GM23338 (cell line): ENCODE measurements at regions not wholly inside any gene's neighbourhood (a gene's known extent, or its start where the extent isn't known, plus 50 kb on each side); places are given as distances from the start of the nearest gene placed in this dataset.

Source experiments
- ATAC-seq: fragments of 200-7000 bp; cut with Tn5 transposase; 3 replicates; pipeline ENCODE4 v1.9.1; 2020
- DNase-seq: peaks from one replicate; pipeline ENCODE4 v3.0.0-alpha.2; 2015; ENCODE audit warnings: low spot score
- H2AFZ ChIP-seq: fragments of 200-600 bp; sonication (generic); 2 replicates; pipeline ENCODE4 v1.8.0; 2016; ENCODE audit warnings: antibody characterized with exemption, mild to moderate bottlenecking, moderate library complexity
- H3F3A ChIP-seq: fragments of 200-600 bp; sonication (generic); replicated peaks from 2 replicates; pipeline ENCODE4 v1.8.0; 2017; ENCODE audit warnings: antibody characterized with exemption, mixed run types, low read depth
- H3K27ac ChIP-seq: fragments of 200-600 bp; sonication (generic); 2 replicates; pipeline ENCODE4 v1.6.1; 2016; ENCODE audit warnings: low read depth
- H3K27me3 ChIP-seq: fragments of 200-600 bp; sonication (generic); 2 replicates; pipeline ENCODE4 v1.8.0; 2016; ENCODE audit warnings: mild to moderate bottlenecking, mixed run types, moderate library complexity; ENCODE audit not compliant: insufficient read depth
- H3K36me3 ChIP-seq: fragments of 200-600 bp; sonication (generic); 2 replicates; pipeline ENCODE4 v1.8.0; 2016; ENCODE audit warnings: mild to moderate bottlenecking; ENCODE audit not compliant: insufficient read depth
- H3K4me1 ChIP-seq: fragments of 200-600 bp; sonication (generic); 2 replicates; pipeline ENCODE4 v1.8.0; 2016; ENCODE audit warnings: mild to moderate bottlenecking, moderate library complexity; ENCODE audit not compliant: insufficient read depth
- H3K4me2 ChIP-seq: fragments of 200-600 bp; sonication (generic); 2 replicates; pipeline ENCODE4 v1.7.1; 2017; ENCODE audit warnings: mixed run types
- H3K4me3 ChIP-seq: fragments of 200-600 bp; sonication (generic); 2 replicates; pipeline ENCODE4 v1.6.1; 2016; ENCODE audit warnings: mixed run types
- H3K79me2 ChIP-seq: fragments of 200-600 bp; sonication (generic); replicated peaks from 2 replicates; pipeline ENCODE4 v1.8.0; 2017; ENCODE audit warnings: mild to moderate bottlenecking; ENCODE audit not compliant: insufficient read depth
- H3K9me2 ChIP-seq: fragments of 200-600 bp; sonication (generic); 2 replicates; pipeline ENCODE4 v1.8.0; 2017; ENCODE audit not compliant: insufficient read depth
- H4K20me1 ChIP-seq: fragments of 200-600 bp; sonication (generic); replicated peaks from 2 replicates; pipeline ENCODE4 v1.8.0; 2017; ENCODE audit warnings: mild to moderate bottlenecking; ENCODE audit not compliant: insufficient read depth
- H3K27ac Mint-ChIP-seq: 2 replicates; pipeline ENCODE4 v1.8.0; 2020; ENCODE audit warnings: inconsistent platforms, mild to moderate bottlenecking, moderate library complexity, mixed read lengths
- H3K27me3 Mint-ChIP-seq: 3 replicates; pipeline ENCODE4 v1.8.0; 2022; ENCODE audit warnings: low read depth, mild to moderate bottlenecking, moderate library complexity, mixed read lengths, inconsistent platforms; ENCODE audit not compliant: insufficient read depth, poor library complexity
- H3K36me3 Mint-ChIP-seq: 3 replicates; pipeline ENCODE4 v1.8.0; 2021; ENCODE audit warnings: low read depth, mild to moderate bottlenecking, inconsistent platforms, moderate library complexity, mixed read lengths
- H3K4me1 Mint-ChIP-seq: 3 replicates; pipeline ENCODE4 v1.8.0; 2020; ENCODE audit warnings: mild to moderate bottlenecking, inconsistent platforms, mixed read lengths
- H3K4me3 Mint-ChIP-seq: 3 replicates; pipeline ENCODE4 v1.8.0; 2021; ENCODE audit warnings: moderate library complexity, mild to moderate bottlenecking, inconsistent platforms, mixed read lengths
- H3K9me3 Mint-ChIP-seq: 3 replicates; pipeline ENCODE4 v1.8.0; 2020; ENCODE audit warnings: moderate library complexity, mild to moderate bottlenecking, inconsistent platforms, mixed read lengths
- CREB1 ChIP-seq: fragments of 250-450 bp; sonication (Bioruptor Pico); IDR thresholded peaks from 2 replicates; pipeline ENCODE4 v1.5.0; 2020; ENCODE audit warnings: low read depth, mild to moderate bottlenecking, moderate library complexity
- EZH2phosphoT487 ChIP-seq: fragments of 200-600 bp; sonication (generic); IDR thresholded peaks from one replicate; pipeline ENCODE4 v1.8.1; 2018; ENCODE audit warnings: antibody characterized with exemption; ENCODE audit not compliant: unreplicated experiment
- REST ChIP-seq: IDR thresholded peaks from one replicate; pipeline ENCODE4 v1.6.1; 2018; ENCODE audit warnings: antibody characterized with exemption; ENCODE audit not compliant: unreplicated experiment
- ZNF114 ChIP-seq: fragments of 250-450 bp; sonication (Bioruptor Pico); IDR thresholded peaks from 2 replicates; pipeline ENCODE4 v1.5.0; 2020; ENCODE audit warnings: mild to moderate bottlenecking, moderate library complexity
- TF ChIP-seq, protein P1 (sequence below): fragments of 250-450 bp; sonication (Bioruptor Pico); IDR thresholded peaks from 2 replicates; pipeline ENCODE4 v1.5.0; 2020; ENCODE audit warnings: mild to moderate bottlenecking, moderate library complexity

DNA sequence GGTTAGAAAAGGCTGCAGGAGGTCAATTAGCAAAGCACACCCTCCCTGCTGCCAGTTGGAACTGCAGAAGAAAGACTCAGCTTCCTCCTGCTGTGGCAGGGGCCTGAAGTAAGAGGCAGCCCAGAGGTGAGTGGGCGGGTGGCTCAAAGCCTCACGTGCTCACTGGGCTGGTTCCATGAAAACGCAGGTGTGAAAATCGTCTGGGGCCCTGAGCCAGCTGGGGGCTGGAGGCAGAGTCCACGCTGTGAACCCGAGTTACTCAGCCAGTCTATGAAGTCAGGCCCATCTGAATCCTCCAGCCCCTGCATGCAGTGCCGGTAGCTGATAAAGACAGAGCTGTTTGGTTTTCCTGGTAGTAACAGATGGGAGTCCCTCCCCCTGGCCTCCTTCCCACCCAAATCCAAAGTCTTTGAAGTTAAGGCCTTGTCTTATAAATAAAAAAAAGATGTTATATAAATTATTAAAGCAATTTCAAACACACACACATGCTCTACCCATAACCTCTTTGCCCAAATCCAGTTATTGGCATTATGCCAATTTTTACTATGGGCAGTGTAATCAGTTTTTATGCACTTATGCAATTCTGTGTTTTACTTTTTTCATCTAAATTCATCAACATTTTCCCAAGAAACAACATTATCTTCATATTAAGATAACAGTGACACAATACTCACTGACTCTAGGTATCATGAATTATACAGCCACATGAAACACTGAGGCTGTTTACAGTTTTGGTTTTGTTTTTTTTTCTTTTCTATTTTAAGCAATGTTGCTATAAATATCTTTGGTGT, 57.9 kb upstream of the PNMA1 start:
- Histone ChIP-seq H3K9me2 (no peaks in the 10 kb centered on the region), H3K79me2 (no peaks in the 10 kb centered on the region), H3K27me3 (peaks cover 12% of the 10 kb centered on the region; the same call in 1 of the 2 replicates), H3K27ac (no peak overlapping the region), H3F3A (no peaks in the 10 kb centered on the region), H3K36me3 (no peaks in the 10 kb centered on the region), H3K4me3 (no peak overlapping the region), H4K20me1 (peaks cover 3% of the 10 kb centered on the region; the same call in 1 of the 2 replicates), H3K4me1 (peaks cover 13% of the 10 kb centered on the region), H2AFZ (no peak overlapping the region), H3K4me2 (no peak overlapping the region)
- H3K27me3 Mint-ChIP-seq = peaks cover 15% of the 10 kb centered on the region
- ATAC-seq = peak; percentile 95
- DNase-seq = peak; percentile 79
- no peaks in the 10 kb centered on the region; the same call in 2 of the 3 replicates for H3K36me3 Mint-ChIP-seq
- H3K9me3 Mint-ChIP-seq = no peaks in the 10 kb centered on the region; the same call in 2 of the 3 replicates
- H3K27ac Mint-ChIP-seq = no peak overlapping the region
- H3K4me1 Mint-ChIP-seq = peaks cover 35% of the 10 kb centered on the region
- TF ChIP-seq ZNF114 (CRISPR knock-in tag) = peak; percentile 56; the same call in 1 of the 2 replicates
- peak; percentile 19; the same call in 1 of the 2 replicates for TF ChIP-seq CREB1 (CRISPR knock-in tag)
- no peak for TF ChIP-seq REST
- TF ChIP-seq EZH2phosphoT487 = no peak
- TF ChIP-seq, protein P1, sequence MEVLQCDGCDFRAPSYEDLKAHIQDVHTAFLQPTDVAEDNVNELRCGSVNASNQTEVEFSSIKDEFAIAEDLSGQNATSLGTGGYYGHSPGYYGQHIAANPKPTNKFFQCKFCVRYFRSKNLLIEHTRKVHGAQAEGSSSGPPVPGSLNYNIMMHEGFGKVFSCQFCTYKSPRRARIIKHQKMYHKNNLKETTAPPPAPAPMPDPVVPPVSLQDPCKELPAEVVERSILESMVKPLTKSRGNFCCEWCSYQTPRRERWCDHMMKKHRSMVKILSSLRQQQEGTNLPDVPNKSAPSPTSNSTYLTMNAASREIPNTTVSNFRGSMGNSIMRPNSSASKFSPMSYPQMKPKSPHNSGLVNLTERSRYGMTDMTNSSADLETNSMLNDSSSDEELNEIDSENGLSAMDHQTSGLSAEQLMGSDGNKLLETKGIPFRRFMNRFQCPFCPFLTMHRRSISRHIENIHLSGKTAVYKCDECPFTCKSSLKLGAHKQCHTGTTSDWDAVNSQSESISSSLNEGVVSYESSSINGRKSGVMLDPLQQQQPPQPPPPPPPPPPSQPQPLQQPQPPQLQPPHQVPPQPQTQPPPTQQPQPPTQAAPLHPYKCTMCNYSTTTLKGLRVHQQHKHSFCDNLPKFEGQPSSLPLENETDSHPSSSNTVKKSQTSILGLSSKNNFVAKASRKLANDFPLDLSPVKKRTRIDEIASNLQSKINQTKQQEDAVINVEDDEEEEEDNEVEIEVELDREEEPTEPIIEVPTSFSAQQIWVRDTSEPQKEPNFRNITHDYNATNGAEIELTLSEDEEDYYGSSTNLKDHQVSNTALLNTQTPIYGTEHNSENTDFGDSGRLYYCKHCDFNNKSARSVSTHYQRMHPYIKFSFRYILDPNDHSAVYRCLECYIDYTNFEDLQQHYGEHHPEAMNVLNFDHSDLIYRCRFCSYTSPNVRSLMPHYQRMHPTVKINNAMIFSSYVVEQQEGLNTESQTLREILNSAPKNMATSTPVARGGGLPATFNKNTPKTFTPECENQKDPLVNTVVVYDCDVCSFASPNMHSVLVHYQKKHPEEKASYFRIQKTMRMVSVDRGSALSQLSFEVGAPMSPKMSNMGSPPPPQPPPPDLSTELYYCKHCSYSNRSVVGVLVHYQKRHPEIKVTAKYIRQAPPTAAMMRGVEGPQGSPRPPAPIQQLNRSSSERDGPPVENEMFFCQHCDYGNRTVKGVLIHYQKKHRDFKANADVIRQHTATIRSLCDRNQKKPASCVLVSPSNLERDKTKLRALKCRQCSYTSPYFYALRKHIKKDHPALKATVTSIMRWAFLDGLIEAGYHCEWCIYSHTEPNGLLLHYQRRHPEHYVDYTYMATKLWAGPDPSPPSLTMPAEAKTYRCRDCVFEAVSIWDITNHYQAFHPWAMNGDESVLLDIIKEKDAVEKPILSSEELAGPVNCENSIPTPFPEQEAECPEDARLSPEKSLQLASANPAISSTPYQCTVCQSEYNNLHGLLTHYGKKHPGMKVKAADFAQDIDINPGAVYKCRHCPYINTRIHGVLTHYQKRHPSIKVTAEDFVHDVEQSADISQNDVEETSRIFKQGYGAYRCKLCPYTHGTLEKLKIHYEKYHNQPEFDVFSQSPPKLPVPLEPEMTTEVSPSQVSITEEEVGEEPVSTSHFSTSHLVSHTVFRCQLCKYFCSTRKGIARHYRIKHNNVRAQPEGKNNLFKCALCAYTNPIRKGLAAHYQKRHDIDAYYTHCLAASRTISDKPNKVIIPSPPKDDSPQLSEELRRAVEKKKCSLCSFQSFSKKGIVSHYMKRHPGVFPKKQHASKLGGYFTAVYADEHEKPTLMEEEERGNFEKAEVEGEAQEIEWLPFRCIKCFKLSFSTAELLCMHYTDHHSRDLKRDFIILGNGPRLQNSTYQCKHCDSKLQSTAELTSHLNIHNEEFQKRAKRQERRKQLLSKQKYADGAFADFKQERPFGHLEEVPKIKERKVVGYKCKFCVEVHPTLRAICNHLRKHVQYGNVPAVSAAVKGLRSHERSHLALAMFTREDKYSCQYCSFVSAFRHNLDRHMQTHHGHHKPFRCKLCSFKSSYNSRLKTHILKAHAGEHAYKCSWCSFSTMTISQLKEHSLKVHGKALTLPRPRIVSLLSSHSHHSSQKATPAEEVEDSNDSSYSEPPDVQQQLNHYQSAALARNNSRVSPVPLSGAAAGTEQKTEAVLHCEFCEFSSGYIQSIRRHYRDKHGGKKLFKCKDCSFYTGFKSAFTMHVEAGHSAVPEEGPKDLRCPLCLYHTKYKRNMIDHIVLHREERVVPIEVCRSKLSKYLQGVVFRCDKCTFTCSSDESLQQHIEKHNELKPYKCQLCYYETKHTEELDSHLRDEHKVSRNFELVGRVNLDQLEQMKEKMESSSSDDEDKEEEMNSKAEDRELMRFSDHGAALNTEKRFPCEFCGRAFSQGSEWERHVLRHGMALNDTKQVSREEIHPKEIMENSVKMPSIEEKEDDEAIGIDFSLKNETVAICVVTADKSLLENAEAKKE (CRISPR knock-in tag) = peak; percentile 26; the same call in 1 of the 2 replicates
- peak overlapping the region; percentile 21; the same call in 1 of the 3 replicates for H3K4me3 Mint-ChIP-seq
